ENCODE measurements at regions not wholly inside any gene's neighbourhood (a gene's known extent, or its start where the extent isn't known, plus 50 kb on each side); places are given as distances from the start of the nearest gene placed in this dataset.

DNA sequence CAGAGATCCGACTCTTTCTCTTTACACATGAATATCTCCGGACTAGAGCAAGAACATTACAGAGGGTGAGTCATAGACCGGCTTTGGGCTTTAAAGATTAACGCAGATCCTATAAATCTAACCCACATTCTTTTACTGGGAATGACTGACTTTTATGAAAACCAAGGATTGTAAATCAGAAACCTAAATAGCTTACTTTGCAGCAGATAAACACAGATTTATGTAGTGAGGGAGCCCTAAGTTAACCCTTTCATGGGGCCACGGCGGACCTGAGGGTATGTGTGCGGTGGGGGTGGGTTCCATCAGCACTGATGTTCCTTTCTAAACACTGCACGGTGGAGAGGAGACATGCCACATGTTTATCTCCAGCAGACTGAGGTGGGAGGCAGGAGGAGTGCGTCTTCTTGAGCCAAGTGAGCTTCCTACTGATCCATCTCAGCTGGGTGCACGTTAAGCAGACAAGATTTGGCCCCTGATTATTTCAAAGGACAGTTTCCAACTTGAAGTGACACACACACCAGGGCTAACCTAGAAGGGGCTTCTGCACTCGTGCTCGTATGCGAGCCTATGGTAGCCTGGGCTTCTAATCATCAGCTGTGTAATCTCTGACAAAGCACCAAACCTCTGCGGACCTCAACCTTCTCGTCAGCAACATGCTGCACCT is 127.6 kb downstream of the WDR11 start:
- in situ Hi-C loops (cut with MboI; ENCODE audit: low pct_unique_long_range_greater_than_20kb, low sequenced_read_pairs, unreplicated experiment) = no loop called here
- DNase-seq (ENCODE audit: low spot score) = no peak
- TF ChIP-seq, protein P1, sequence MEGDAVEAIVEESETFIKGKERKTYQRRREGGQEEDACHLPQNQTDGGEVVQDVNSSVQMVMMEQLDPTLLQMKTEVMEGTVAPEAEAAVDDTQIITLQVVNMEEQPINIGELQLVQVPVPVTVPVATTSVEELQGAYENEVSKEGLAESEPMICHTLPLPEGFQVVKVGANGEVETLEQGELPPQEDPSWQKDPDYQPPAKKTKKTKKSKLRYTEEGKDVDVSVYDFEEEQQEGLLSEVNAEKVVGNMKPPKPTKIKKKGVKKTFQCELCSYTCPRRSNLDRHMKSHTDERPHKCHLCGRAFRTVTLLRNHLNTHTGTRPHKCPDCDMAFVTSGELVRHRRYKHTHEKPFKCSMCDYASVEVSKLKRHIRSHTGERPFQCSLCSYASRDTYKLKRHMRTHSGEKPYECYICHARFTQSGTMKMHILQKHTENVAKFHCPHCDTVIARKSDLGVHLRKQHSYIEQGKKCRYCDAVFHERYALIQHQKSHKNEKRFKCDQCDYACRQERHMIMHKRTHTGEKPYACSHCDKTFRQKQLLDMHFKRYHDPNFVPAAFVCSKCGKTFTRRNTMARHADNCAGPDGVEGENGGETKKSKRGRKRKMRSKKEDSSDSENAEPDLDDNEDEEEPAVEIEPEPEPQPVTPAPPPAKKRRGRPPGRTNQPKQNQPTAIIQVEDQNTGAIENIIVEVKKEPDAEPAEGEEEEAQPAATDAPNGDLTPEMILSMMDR (IDR thresholded peaks at IDR 0.05; ENCODE audit: extremely low read depth, insufficient read depth, missing control alignments) = no peak

DNA sequence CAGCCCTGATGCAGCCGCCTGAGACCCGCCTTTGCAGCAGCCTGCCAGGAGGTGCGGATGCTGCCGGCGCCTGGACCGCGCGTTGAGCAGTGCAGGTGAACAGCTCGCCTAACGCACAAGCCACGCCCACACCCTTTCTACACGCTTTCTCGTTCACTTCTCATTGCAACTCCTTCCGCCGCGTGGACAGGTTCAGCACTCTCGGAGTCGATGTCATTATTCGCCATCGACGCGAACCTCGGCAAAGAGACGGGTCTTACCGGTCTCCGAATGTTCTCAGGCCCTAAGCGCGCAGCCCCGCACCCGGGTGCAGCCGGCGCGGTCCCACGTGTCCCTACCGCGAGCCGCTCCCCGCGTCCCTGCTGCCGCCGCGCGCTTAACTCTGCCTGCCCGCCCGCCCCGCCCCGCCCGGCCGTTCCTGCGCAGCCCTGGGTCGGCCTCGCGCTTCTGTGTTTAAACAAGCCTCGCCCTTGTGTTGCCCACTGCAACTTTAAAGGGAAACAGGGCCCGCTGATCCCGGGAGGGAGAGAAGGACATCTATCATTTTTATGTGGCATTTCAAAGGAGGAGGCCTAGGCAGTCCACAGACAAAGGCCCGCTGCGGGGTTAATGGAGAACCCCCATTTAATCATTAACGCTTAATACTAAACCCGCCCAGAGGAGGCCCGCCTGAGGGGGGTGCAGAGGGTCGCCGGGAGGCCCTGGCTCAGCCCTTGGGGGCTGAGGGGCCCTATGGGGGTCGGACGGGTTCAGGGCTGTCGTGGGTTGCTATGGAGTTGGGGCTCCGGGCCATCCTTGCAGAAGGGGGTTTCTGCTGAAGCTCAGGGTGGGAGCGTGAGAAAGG is 128.5 kb downstream of the WDR11 start:
- TF ChIP-seq, protein P1 (IDR thresholded peaks at IDR 0.05; ENCODE audit: extremely low read depth, insufficient read depth, missing control alignments) = no peak
- no peak for DNase-seq (ENCODE audit: low spot score)
- in situ Hi-C loops (cut with MboI; ENCODE audit: low pct_unique_long_range_greater_than_20kb, low sequenced_read_pairs, unreplicated experiment) = no loop called here

DNA sequence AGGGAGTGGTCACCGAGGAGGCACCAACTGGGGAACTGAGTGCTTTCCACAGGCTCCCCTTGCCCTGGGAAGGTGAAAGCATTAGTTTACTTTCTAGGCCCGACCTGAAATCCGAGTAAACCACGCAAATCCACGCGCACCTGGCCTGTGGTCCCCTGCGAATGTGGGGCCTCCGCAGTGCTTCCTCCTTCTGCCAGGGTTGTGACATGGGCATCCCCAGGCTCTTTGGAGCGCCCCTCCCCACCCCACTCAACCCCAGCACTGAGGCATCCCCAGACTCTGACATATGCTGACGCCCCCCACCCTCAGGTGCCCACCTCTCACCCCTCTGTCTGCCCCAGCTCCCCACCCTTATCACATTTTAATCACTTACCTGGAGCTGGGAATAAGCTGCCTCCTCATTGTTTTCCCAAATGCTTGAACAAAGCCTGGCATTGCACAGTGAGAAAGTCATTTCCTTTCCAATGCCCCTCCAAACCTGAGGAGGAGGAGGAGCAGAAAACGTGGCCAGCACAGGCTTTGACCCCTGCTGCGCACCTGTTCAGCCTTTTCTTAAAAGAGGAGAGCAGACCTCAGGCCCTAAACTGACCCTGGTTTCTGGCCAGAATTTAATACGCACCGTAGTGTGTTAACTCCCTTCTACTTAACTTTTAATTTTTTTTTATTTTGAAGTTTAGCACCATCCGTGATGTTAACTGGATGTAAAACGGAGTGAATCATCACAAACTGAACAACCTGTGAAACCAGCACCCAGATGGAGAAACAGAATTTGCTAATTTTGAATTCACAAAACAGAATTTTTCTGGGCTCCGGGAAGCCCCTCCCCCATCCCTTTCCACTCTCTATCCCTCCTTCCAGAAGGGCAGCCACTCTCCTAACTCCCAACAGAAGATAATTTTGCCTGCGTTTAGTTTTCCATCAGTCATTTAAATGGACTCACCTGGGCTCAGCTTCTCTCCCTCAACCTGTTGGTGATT is 129.4 kb downstream of the WDR11 start:
- in situ Hi-C loops (cut with MboI; ENCODE audit: low pct_unique_long_range_greater_than_20kb, low sequenced_read_pairs, unreplicated experiment) = no loop called here
- TF ChIP-seq, protein P1 (IDR thresholded peaks at IDR 0.05; ENCODE audit: extremely low read depth, insufficient read depth, missing control alignments) = no peak
- no peak for DNase-seq (ENCODE audit: low spot score)

DNA sequence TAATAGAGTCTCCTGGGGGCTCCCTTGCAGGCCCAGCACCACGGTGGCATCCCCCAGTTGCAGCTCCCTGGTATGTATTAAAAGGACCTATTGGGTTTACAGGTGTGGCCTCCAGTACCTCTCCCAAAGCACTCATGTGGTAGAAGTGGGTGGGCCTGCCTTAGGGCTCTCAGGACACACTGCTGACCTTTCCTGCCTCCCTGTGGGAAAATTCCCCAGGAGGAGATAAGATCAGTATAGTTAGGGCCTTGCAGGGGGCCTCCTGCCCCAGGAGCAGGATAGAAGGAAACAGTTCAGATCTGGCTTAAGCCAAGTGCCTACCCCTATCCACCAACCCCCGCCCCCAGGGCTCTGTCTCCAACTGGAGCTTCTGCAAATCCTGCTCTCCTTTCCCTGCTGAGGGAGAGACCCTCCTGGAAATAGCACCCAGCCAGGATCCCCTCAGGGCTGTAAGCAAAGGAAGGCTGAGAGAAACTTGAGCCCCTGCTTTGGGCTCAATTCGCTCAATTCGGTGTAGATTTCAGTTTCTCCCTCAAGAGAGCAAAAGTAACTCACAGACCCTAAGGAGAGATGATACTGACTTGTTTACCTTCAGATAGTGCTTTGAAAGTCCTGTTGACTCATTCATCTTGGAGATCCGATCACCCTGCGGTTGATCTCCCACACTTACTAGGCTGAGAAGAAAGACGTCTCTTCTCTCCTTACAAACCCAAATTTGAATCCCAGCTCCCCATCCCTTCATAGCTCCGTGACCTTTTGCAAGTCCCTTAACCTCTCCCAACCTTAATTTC is 130.6 kb downstream of the WDR11 start:
- no peak for DNase-seq (ENCODE audit: low spot score)
- in situ Hi-C loops (cut with MboI; ENCODE audit: low pct_unique_long_range_greater_than_20kb, low sequenced_read_pairs, unreplicated experiment) = no loop called here
- TF ChIP-seq, protein P1 (IDR thresholded peaks at IDR 0.05; ENCODE audit: extremely low read depth, insufficient read depth, missing control alignments) = no peak

DNA sequence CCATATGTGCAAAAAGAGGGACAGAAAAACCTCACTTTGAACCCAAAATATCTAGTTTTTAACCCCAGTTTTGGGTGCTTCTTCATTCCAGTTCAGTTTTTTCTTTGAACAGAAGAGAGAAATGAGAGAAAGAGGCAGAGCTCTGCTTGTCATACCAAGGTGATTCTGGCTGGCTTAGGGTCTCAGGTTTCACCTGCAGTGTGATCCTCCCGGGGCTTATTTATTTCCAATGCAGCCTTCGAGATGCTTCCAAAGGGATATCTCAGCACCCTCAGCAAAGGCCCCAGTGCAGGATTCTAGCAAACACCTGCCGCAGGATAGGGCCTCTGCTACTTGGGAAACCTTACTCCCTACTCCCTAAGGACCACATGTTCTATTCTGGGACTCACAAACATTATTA is 131.3 kb downstream of the WDR11 start:
- TF ChIP-seq, protein P1 (IDR thresholded peaks at IDR 0.05; ENCODE audit: extremely low read depth, insufficient read depth, missing control alignments) = no peak
- DNase-seq (ENCODE audit: low spot score) = no peak
- in situ Hi-C loops (cut with MboI; ENCODE audit: low pct_unique_long_range_greater_than_20kb, low sequenced_read_pairs, unreplicated experiment) = no loop called here
